Astrocyte of the spinal cord (primary cell): ENCODE measurements at regions not wholly inside any gene's neighbourhood (a gene's known extent, or its start where the extent isn't known, plus 50 kb on each side); places are given as distances from the start of the nearest gene placed in this dataset.

Experiments
- DNase-seq: peaks from one replicate; pipeline ENCODE4 v3.0.0; 2011; ENCODE audit warnings: low read depth, low spot score
- H3K4me3 ChIP-seq: 2 replicates; pipeline ENCODE4 v1.5.1; 2011; ENCODE audit warnings: low read depth, mild to moderate bottlenecking, low read length, moderate library complexity
- in situ Hi-C: cut with HindIII; loops from 2 replicates; pipeline ENCODE4 v1.10.0; 2017; ENCODE audit warnings: low sequenced_read_pairs
- TF ChIP-seq, protein P1 (sequence below): IDR thresholded peaks from 2 replicates; pipeline ENCODE4 v1.5.1; 2012; ENCODE audit warnings: low read depth, mild to moderate bottlenecking, low read length, inconsistent platforms

DNA sequence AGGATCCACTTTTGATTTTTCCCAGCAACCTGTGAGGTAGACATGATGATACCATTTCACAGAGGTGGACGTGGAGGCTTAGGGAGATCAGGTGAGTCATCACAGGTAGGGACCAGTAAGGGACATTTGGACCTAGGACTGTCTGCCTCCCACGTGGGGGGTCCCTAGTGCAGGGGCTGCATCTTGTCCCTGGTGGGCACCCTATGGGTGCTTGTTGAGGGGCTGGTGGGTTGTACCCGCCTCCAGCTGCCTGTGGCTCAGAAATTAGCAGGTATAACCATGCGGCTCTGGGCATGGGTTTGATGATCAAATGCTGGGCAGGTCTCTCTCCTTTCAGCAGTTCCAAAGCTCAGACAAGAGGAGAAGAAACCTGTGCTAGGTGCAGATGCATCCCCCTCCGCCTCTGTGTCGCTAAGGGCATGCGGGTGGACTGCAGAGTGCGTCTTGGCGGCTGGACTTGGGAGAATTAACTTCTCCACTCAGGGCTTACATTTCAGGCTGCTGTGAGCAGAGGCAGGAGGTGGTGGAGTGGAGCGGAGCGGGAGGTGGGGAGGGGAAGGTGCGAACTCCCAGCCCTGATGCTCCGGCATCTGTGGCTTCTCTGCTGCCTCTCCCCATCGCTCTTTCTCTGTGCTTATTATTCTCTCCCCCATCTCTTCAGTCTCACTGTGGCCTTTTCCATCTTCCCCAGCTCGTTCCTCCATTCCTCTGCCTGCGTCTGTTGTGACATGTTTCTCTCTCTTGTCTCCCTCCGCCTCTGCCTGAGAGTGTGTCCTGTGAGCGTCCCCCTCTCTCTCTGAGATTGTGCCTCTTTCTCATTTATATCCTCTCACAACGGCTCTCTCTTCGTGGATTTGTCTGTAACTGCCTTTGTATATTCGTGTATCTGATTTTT, 146.8 kb downstream of the PTPRU start:
- TF ChIP-seq, protein P1, sequence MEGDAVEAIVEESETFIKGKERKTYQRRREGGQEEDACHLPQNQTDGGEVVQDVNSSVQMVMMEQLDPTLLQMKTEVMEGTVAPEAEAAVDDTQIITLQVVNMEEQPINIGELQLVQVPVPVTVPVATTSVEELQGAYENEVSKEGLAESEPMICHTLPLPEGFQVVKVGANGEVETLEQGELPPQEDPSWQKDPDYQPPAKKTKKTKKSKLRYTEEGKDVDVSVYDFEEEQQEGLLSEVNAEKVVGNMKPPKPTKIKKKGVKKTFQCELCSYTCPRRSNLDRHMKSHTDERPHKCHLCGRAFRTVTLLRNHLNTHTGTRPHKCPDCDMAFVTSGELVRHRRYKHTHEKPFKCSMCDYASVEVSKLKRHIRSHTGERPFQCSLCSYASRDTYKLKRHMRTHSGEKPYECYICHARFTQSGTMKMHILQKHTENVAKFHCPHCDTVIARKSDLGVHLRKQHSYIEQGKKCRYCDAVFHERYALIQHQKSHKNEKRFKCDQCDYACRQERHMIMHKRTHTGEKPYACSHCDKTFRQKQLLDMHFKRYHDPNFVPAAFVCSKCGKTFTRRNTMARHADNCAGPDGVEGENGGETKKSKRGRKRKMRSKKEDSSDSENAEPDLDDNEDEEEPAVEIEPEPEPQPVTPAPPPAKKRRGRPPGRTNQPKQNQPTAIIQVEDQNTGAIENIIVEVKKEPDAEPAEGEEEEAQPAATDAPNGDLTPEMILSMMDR, result no peak
- no peak overlapping the region for H3K4me3 ChIP-seq
- no peak for DNase-seq
- in situ Hi-C loops, result loop anchor here (25.0 kb wide), 1 partner anchor 146 kb away; the partner anchor contains the start of genes MECR and PTPRU

DNA sequence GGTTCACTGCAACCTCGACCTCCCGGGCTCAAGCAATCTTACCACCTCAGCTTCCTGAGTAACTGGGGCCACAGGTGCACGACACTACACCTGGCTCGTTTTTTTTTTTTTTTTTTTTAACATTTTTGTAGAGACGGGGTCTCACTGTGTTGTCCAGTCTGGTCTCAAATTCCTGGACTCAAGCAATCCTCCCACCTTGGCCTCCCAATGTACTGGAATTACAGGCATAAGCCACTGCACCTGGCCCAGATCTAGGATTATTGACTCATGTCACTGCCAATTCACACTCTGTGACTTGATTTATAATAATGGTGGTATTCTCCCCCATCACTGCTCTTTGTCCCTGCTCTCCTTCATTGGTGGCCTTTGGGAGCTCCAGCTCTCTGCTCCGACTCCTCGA, 145.1 kb downstream of the PTPRU start:
- in situ Hi-C loops, result loop anchor here (25.0 kb wide), 1 partner anchor 144 kb away; the partner anchor contains the start of genes MECR and PTPRU
- TF ChIP-seq, protein P1, result no peak
- DNase-seq, result no peak
- no peak overlapping the region for H3K4me3 ChIP-seq

DNA sequence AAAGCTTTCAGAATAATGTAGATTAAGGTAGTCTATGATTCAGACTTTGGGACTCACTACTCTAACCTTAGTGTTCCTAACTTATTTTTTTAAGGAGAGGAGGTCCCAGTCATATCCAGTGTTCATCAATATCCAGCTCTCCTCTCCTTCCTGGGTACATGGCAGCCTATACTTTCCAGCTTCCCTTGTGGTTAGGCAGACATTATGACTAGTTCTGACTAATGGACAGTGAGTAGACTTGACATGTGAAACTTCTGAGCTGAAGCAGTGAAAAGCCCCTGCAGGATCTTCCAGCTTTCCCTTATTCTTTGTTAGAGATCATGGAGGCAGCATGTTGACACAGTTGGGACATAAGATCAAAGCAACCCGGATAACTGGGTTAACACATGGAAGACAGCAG, 144.2 kb downstream of the PTPRU start:
- no peak overlapping the region for H3K4me3 ChIP-seq
- peak; percentile 54 for DNase-seq
- in situ Hi-C loops, result loop anchor here (25.0 kb wide), 1 partner anchor 143 kb away; the partner anchor contains the start of genes MECR and PTPRU
- TF ChIP-seq, protein P1, result no peak

DNA sequence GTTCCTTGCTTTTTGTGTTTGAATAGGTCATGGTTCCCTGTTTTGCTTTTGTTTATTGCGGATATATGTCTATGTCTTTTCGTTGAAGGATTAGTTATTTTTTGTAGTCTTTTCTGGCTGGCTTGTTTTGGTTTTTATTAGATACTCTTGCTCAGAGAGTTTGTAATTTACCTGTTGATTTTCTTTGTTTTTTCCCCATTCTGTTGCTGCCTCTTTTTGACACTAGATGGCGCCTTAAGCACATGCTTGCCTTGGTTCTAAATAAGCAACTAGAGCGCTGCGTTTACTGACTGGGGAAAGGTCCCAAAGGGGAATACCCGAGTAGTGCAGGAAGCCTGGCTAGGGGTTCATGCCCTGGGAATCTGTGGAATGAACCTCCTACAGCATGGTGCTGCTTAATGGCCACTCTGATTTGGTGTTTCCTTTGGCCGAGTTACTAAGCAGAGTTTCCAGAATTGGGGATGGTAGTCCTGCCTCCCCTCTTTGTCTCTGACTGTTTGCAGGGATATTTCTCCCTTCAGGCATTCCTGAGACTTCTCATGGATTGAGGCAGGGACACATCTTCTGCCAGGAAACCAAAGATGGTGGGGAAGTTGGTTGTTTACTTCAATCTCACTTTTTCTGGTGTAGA, 143.2 kb downstream of the PTPRU start:
- no peak overlapping the region for H3K4me3 ChIP-seq
- DNase-seq, result peak; percentile 69
- in situ Hi-C loops, result loop anchor here (25.0 kb wide), 1 partner anchor 142 kb away; the partner anchor contains the start of genes MECR and PTPRU
- TF ChIP-seq, protein P1, result peak; percentile 73
